Mesendoderm (in vitro differentiated cells): ENCODE measurements at regions not wholly inside any gene's neighbourhood (a gene's known extent, or its start where the extent isn't known, plus 50 kb on each side); places are given as distances from the start of the nearest gene placed in this dataset.

Experiments
- DNase-seq: peaks from one replicate; pipeline ENCODE4 v3.0.0; 2013
- H2AK5ac ChIP-seq: 2 replicates; pipeline ENCODE4 v1.6.1; 2013; ENCODE audit warnings: low read length, inconsistent platforms
- H2BK120ac ChIP-seq: 2 replicates; pipeline ENCODE4 v1.6.1; 2013; ENCODE audit warnings: low read depth, mild to moderate bottlenecking, low read length, moderate library complexity, mixed read lengths
- H2BK15ac ChIP-seq: replicated peaks from 2 replicates; pipeline ENCODE4 v1.6.1; 2013; ENCODE audit warnings: low read depth, mild to moderate bottlenecking, moderate library complexity
- H2BK5ac ChIP-seq: 2 replicates; pipeline ENCODE4 v1.6.1; 2013; ENCODE audit warnings: low read length, inconsistent platforms
- H3K18ac ChIP-seq: 2 replicates; pipeline ENCODE4 v1.6.1; 2013; ENCODE audit warnings: mild to moderate bottlenecking, low read length, mixed read lengths
- H3K23ac ChIP-seq: one replicate; pipeline ENCODE4 v1.6.1; 2013; ENCODE audit warnings: low read length
- H3K27ac ChIP-seq: 2 replicates; pipeline ENCODE4 v1.5.1; 2013; ENCODE audit warnings: low read depth, mild to moderate bottlenecking, inconsistent platforms, low read length, moderate library complexity
- H3K27me3 ChIP-seq: 2 replicates; pipeline ENCODE4 v1.6.1; 2013; ENCODE audit warnings: low read length, control low read depth, mild to moderate bottlenecking, inconsistent platforms; ENCODE audit not compliant: insufficient read depth, poor library complexity
- H3K36me3 ChIP-seq: 2 replicates; pipeline ENCODE4 v1.6.1; 2013; ENCODE audit warnings: low read length, inconsistent platforms; ENCODE audit not compliant: control insufficient read depth, insufficient read depth
- H3K4ac ChIP-seq: one replicate; pipeline ENCODE4 v1.6.1; 2013; ENCODE audit warnings: low read depth, mild to moderate bottlenecking, low read length, moderate library complexity
- H3K4me1 ChIP-seq: 2 replicates; pipeline ENCODE4 v1.6.1; 2013; ENCODE audit warnings: low read depth, low read length, inconsistent platforms; ENCODE audit not compliant: control insufficient read depth
- H3K4me2 ChIP-seq: 2 replicates; pipeline ENCODE4 v1.6.1; 2013; ENCODE audit warnings: low read length
- H3K4me3 ChIP-seq: 2 replicates; pipeline ENCODE4 v1.5.1; 2013; ENCODE audit warnings: mild to moderate bottlenecking, low read length
- H3K56ac ChIP-seq: one replicate; pipeline ENCODE4 v1.6.1; 2013; ENCODE audit warnings: low read length
- H3K79me1 ChIP-seq: 2 replicates; pipeline ENCODE4 v1.6.1; 2013; ENCODE audit warnings: low read length, inconsistent platforms
- H3K79me2 ChIP-seq: 2 replicates; pipeline ENCODE4 v1.6.1; 2013; ENCODE audit warnings: mild to moderate bottlenecking, low read length; ENCODE audit not compliant: control insufficient read depth, insufficient read depth
- H3K9ac ChIP-seq: 2 replicates; pipeline ENCODE4 v1.6.1; 2013; ENCODE audit warnings: low read length, inconsistent platforms
- H4K5ac ChIP-seq: one replicate; pipeline ENCODE4 v1.6.1; 2013; ENCODE audit warnings: low read length
- H4K8ac ChIP-seq: one replicate; pipeline ENCODE4 v1.6.1; 2013; ENCODE audit warnings: low read depth, mild to moderate bottlenecking, control low read depth, low read length, moderate library complexity
- WGBS: extraction: QIAGEN DNeasy Blood & Tissue Kit; methylation state at CpG from one replicate; pipeline ENCODE4 v1.1.7; 2013; ENCODE audit warnings: low lambda C conversion rate, missing lambda C conversion rate; ENCODE audit not compliant: insufficient coverage; ENCODE audit errors: extremely low coverage; 5-methylcytosine and 5-hydroxymethylcytosine counted together

DNA sequence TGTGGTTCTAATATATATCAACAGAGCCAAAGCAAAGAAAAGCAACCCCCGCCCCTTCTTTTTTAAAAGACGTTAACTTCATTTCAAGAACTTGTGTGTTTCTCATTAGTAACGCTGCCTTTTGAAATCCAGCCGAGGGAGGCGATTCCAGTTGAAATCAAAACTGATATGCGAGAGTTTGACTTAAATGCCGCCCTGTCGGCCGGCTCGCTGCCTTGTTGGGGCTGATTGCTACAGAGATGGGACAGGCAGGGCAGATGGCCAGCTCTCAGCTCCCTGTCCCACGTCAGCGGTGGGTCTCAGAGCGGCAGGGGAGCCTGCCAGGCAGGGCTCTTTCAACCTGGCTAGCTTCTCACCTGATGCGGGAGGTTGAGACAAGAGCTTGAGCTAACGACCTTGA is 51.9 kb upstream of the ALX4 start:
- Histone ChIP-seq H3K4me2 (no peak overlapping the region), H2AK5ac (no peak overlapping the region), H3K27me3 (no peaks in the 10 kb centered on the region), H3K18ac (no peak overlapping the region), H3K79me2 (no peaks in the 10 kb centered on the region), H3K4me1 (no peaks in the 10 kb centered on the region), H3K27ac (no peak overlapping the region), H3K23ac (no peak overlapping the region), H3K4ac (no peak overlapping the region), H3K56ac (no peak overlapping the region), H2BK5ac (no peak overlapping the region), H3K9ac (no peak overlapping the region), H3K36me3 (no peaks in the 10 kb centered on the region), H2BK120ac (no peak overlapping the region), H3K79me1 (no peaks in the 10 kb centered on the region), H4K5ac (no peak overlapping the region), H3K4me3 (no peak overlapping the region), H4K8ac (no peak overlapping the region), H2BK15ac (no peak overlapping the region)
- no peak for DNase-seq
- WGBS: no CpG with 5 or more reads among the region's 15 CpGs

DNA sequence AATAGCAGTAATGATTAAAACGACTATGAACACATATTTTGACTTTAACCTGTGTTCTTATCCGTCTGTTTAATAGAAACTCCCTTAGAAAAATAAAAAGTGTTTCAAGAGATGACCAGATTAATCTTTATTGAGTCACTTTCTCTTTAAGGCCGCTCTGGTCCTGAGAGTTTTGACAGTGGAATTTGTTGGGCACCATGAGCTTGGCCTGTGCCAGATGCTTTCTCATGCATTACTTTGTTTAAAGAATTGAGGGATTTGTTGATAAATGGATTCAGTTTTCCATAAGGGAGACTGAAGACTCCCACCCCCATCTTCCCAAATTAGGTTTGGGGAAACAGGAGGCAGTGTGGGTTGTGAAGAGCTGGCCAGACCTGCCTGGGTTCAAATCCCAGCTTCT is 53.2 kb upstream of the ALX4 start:
- Histone ChIP-seq H3K36me3 (no peaks in the 10 kb centered on the region), H4K8ac (no peak overlapping the region), H3K56ac (no peak overlapping the region), H3K23ac (no peak overlapping the region), H3K9ac (no peak overlapping the region), H3K79me2 (no peaks in the 10 kb centered on the region), H2AK5ac (no peak overlapping the region), H3K4me1 (no peaks in the 10 kb centered on the region), H2BK120ac (no peak overlapping the region), H2BK15ac (no peak overlapping the region), H3K79me1 (no peaks in the 10 kb centered on the region), H3K27ac (no peak overlapping the region), H3K4me2 (no peak overlapping the region), H4K5ac (no peak overlapping the region), H3K27me3 (no peaks in the 10 kb centered on the region), H3K4ac (no peak overlapping the region), H3K4me3 (no peak overlapping the region), H3K18ac (no peak overlapping the region), H2BK5ac (no peak overlapping the region)
- no CpG with 5 or more reads among the region's 3 CpGs for WGBS
- no peak for DNase-seq

DNA sequence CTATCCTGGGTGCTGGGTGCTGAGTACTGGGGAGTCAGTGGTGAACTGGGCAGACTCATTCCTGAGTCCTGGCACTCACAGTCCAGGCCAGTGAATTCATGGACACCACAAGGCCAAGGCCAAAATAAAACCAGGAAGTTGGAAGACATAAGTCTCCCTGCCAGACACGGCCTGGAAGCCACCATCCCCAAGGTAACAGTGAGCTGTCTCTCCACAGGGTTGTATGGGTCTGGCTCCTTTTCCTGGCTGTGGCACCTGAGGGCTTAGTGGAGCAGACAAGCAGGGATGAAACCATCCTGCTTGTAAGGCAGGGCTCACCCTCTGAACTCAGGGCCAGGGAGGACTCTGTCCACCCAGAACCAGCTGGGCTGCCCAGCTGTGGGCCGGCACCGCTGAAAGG is 54.7 kb upstream of the ALX4 start:
- no peak overlapping the region for H3K18ac ChIP-seq
- no peak overlapping the region for H3K56ac ChIP-seq
- no peaks in the 10 kb centered on the region for H3K36me3 ChIP-seq
- H3K9ac ChIP-seq: no peak overlapping the region
- no peaks in the 10 kb centered on the region for H3K79me2 ChIP-seq
- H3K4me3 ChIP-seq: no peak overlapping the region
- H2AK5ac ChIP-seq: no peak overlapping the region
- no CpG with 5 or more reads among the region's 3 CpGs for WGBS
- no peak for DNase-seq
- H3K23ac ChIP-seq: no peak overlapping the region
- no peaks in the 10 kb centered on the region for H3K79me1 ChIP-seq
- H4K5ac ChIP-seq: no peak overlapping the region
- no peaks in the 10 kb centered on the region for H3K27me3 ChIP-seq
- no peak overlapping the region for H3K27ac ChIP-seq
- H3K4me1 ChIP-seq: no peaks in the 10 kb centered on the region
- H2BK5ac ChIP-seq: no peak overlapping the region
- H2BK15ac ChIP-seq: no peak overlapping the region
- no peak overlapping the region for H2BK120ac ChIP-seq
- H3K4me2 ChIP-seq: no peak overlapping the region
- no peak overlapping the region for H4K8ac ChIP-seq
- H3K4ac ChIP-seq: no peak overlapping the region

DNA sequence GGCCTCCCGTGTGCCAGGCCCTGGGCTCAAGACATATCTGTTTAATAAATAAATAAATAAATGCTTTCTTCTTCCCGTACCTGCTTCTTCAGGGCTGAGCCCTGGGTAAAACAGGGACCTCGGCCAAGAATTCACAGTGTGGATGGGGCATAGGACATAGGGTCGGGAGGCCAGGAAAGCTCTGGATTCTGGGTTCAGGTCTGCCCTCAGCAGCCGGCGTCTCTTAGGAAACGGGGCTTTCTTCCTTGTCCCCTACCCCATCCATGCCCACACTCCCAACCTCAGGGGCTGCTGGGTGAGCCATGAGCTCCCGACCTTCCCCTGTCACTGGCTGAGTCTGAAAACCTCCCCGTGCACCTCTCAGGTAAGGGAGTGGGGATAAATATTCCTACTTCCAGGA is 55.7 kb upstream of the ALX4 start:
- Histone ChIP-seq H4K5ac (no peak overlapping the region), H3K4me2 (no peak overlapping the region), H4K8ac (no peak overlapping the region), H3K4me1 (no peaks in the 10 kb centered on the region), H3K9ac (no peak overlapping the region), H3K18ac (no peak overlapping the region), H3K4ac (no peak overlapping the region), H3K56ac (no peak overlapping the region), H2BK120ac (no peak overlapping the region), H3K4me3 (no peak overlapping the region), H3K23ac (no peak overlapping the region), H3K79me1 (no peaks in the 10 kb centered on the region), H3K36me3 (no peaks in the 10 kb centered on the region), H3K27me3 (no peaks in the 10 kb centered on the region), H2AK5ac (no peak overlapping the region), H2BK15ac (no peak overlapping the region), H3K79me2 (no peaks in the 10 kb centered on the region), H2BK5ac (no peak overlapping the region), H3K27ac (no peak overlapping the region)
- no CpG with 5 or more reads among the region's 9 CpGs for WGBS
- no peak for DNase-seq

DNA sequence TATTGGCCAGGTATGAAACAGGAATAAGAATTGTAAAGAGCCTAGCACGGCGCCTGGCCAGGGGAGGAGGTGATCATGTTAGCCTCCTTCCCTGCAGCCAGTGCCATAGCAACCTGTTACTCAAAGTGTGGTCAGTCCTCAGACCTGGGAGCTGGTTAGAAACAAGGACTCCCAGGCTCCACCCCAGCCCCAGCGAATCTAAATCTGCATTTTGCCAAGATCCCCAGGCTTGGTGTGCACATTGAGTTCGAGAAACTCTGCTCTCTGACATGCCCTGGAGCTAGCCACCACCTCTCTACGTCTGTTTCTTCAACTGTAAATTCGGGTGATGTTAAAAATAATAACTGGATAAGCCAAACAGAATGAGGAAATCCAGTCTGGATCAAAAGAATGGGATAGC is 56.1 kb upstream of the ALX4 start:
- no peaks in the 10 kb centered on the region for H3K79me2 ChIP-seq
- H3K79me1 ChIP-seq: no peaks in the 10 kb centered on the region
- H2BK15ac ChIP-seq: no peak overlapping the region
- no peak overlapping the region for H2AK5ac ChIP-seq
- no peak overlapping the region for H3K56ac ChIP-seq
- no CpG with 5 or more reads among the region's 6 CpGs for WGBS
- H2BK120ac ChIP-seq: no peak overlapping the region
- no peak overlapping the region for H3K23ac ChIP-seq
- H3K4me3 ChIP-seq: no peak overlapping the region
- no peak for DNase-seq
- H2BK5ac ChIP-seq: no peak overlapping the region
- H3K9ac ChIP-seq: no peak overlapping the region
- H3K4me1 ChIP-seq: no peaks in the 10 kb centered on the region
- no peak overlapping the region for H3K4me2 ChIP-seq
- H4K8ac ChIP-seq: no peak overlapping the region
- H4K5ac ChIP-seq: no peak overlapping the region
- no peak overlapping the region for H3K27ac ChIP-seq
- no peaks in the 10 kb centered on the region for H3K36me3 ChIP-seq
- no peak overlapping the region for H3K18ac ChIP-seq
- H3K27me3 ChIP-seq: no peaks in the 10 kb centered on the region
- no peak overlapping the region for H3K4ac ChIP-seq

DNA sequence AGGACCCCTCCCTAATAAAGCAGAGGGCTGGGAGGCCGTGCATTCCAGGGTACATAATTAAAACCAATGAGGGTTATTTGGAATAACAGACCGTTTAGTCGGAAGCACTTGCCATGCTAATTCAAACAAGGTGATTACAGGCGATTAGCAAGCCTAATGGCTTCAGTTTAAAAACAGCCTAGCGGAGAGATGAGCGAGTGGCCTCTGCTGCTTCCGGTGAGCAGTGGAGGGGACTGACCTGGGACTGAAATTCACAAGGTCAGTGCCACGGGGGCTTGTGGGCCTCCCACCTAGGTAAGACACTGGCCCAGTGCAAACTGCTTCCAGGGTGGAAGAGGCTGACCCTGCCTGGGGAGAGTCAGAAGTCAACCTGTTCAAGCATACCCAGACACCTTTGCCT is 56.8 kb upstream of the ALX4 start:
- no CpG with 5 or more reads among the region's 8 CpGs for WGBS
- H3K4me1 ChIP-seq: no peaks in the 10 kb centered on the region
- no peak overlapping the region for H4K5ac ChIP-seq
- no peak overlapping the region for H2BK15ac ChIP-seq
- no peak overlapping the region for H4K8ac ChIP-seq
- no peak overlapping the region for H3K4me2 ChIP-seq
- no peak overlapping the region for H3K27ac ChIP-seq
- no peak overlapping the region for H3K56ac ChIP-seq
- no peak overlapping the region for H3K9ac ChIP-seq
- no peaks in the 10 kb centered on the region for H3K79me1 ChIP-seq
- no peak overlapping the region for H3K4me3 ChIP-seq
- no peak overlapping the region for H2BK5ac ChIP-seq
- H3K27me3 ChIP-seq: no peaks in the 10 kb centered on the region
- DNase-seq: no peak
- no peak overlapping the region for H2BK120ac ChIP-seq
- H3K4ac ChIP-seq: no peak overlapping the region
- H3K23ac ChIP-seq: no peak overlapping the region
- no peaks in the 10 kb centered on the region for H3K79me2 ChIP-seq
- no peaks in the 10 kb centered on the region for H3K36me3 ChIP-seq
- H2AK5ac ChIP-seq: no peak overlapping the region
- no peak overlapping the region for H3K18ac ChIP-seq
